H1 (cell line): ENCODE measurements at regions not wholly inside any gene's neighbourhood (a gene's known extent, or its start where the extent isn't known, plus 50 kb on each side); places are given as distances from the start of the nearest gene placed in this dataset.

Source experiments
- CTCF ChIA-PET: fragments of 300-600 bp; sonication (Branson Sonifier 250); formaldehyde crosslinking; loops from one replicate; lab custom pipeline; 2021; ENCODE audit not compliant: partially characterized antibody; lab: Charles Lee
- POLR2A ChIA-PET: fragments of 300-600 bp; sonication (Branson Sonifier 250); formaldehyde crosslinking; loops from one replicate; lab custom pipeline; 2021; ENCODE audit warnings: inconsistent platforms; ENCODE audit not compliant: partially characterized antibody; lab: Charles Lee
- DNase-seq, 2 experiments: peaks; one replicate each; pipeline versions ENCODE4 v3.0.0 to v3.0.0-alpha.2; 2010 to 2022; ENCODE audit warnings: low spot score in 2 of 2, low read depth in 1 of 2, mixed read lengths in 1 of 2
- FAIRE-seq: peaks from 2 replicates; lab custom pipeline; 2011; peaks lifted over from hg19 to GRCh38; lab: Jason Lieb, UNC
- H2AFZ ChIP-seq: 2 replicates; pipeline ENCODE4 v1.8.1; 2012; ENCODE audit warnings: low read length, inconsistent platforms
- H2AK5ac ChIP-seq: 2 replicates; pipeline ENCODE4 v1.6.1; 2013; ENCODE audit warnings: low read depth, low read length
- H2BK120ac ChIP-seq: replicated peaks from 2 replicates; pipeline ENCODE3; 2013; ENCODE audit warnings: low read depth, low read length, inconsistent platforms
- H2BK12ac ChIP-seq: 2 replicates; pipeline ENCODE4 v1.6.1; 2013; ENCODE audit warnings: low read depth, low read length
- H2BK15ac ChIP-seq: 2 replicates; pipeline ENCODE4 v1.6.1; 2013; ENCODE audit warnings: low read length
- H2BK20ac ChIP-seq: 2 replicates; pipeline ENCODE4 v1.6.1; 2013; ENCODE audit warnings: low read length
- H2BK5ac ChIP-seq: 2 replicates; pipeline ENCODE4 v1.6.1; 2013; ENCODE audit warnings: low read depth, low read length
- H3K14ac ChIP-seq: 2 replicates; pipeline ENCODE4 v1.6.1; 2013; ENCODE audit warnings: inconsistent platforms; ENCODE audit not compliant: insufficient read length
- H3K18ac ChIP-seq: 2 replicates; pipeline ENCODE4 v1.6.1; 2013; ENCODE audit warnings: low read length; ENCODE audit errors: extremely low read depth
- H3K23ac ChIP-seq: 2 replicates; pipeline ENCODE4 v1.6.1; 2013; ENCODE audit warnings: inconsistent platforms; ENCODE audit not compliant: insufficient read length
- H3K23me2 ChIP-seq: 2 replicates; pipeline ENCODE4 v1.6.1; 2013; ENCODE audit warnings: low read depth, low read length
- H3K27ac ChIP-seq: 2 replicates; pipeline ENCODE4 v1.6.1; 2011; ENCODE audit warnings: low read depth, low read length, inconsistent platforms
- H3K27me3 ChIP-seq, 4 experiments: replicated peaks in 1 of 4; 1 replicate in 1 of 4; 2 replicates in 3 of 4; pipeline versions ENCODE4 v1.6.1 to v1.8.1; 2011 to 2013; ENCODE audit warnings: low read length in 3 of 4, mild to moderate bottlenecking in 3 of 4, inconsistent platforms in 2 of 4, mixed read lengths in 2 of 4, moderate library complexity in 1 of 4; ENCODE audit not compliant: control insufficient read depth in 3 of 4, insufficient read depth in 3 of 4; ENCODE audit errors: extremely low read depth in 1 of 4
- H3K36me3 ChIP-seq, 4 experiments: 2 replicates each; pipeline versions ENCODE4 v1.6.1 to v1.8.1; 2011 to 2013; ENCODE audit warnings: mild to moderate bottlenecking in 4 of 4, low read length in 3 of 4, moderate library complexity in 2 of 4, control low read depth in 1 of 4, inconsistent platforms in 1 of 4; ENCODE audit not compliant: insufficient read depth in 4 of 4, control insufficient read depth in 2 of 4
- H3K4ac ChIP-seq: replicated peaks from 2 replicates; pipeline ENCODE3; 2013; ENCODE audit warnings: low read length, low read depth, mixed read lengths, inconsistent platforms; ENCODE audit not compliant: insufficient read length
- H3K4me1 ChIP-seq, 4 experiments: replicated peaks in 1 of 4; 1 replicate in 1 of 4; 2 replicates in 3 of 4; pipeline versions ENCODE4 v1.6.1 to v1.8.1; 2011 to 2013; ENCODE audit warnings: low read length in 3 of 4, inconsistent platforms in 2 of 4, mixed read lengths in 1 of 4; ENCODE audit not compliant: insufficient read depth in 4 of 4, control insufficient read depth in 3 of 4
- H3K4me2 ChIP-seq, 2 experiments: 2 replicates each; pipeline versions ENCODE4 v1.6.1 to v1.8.1; 2011 to 2013; ENCODE audit warnings: low read depth in 2 of 2, low read length in 2 of 2, control low read depth in 1 of 2, inconsistent platforms in 1 of 2, mild to moderate bottlenecking in 1 of 2; ENCODE audit not compliant: insufficient read depth in 1 of 2
- H3K4me3 ChIP-seq, 4 experiments: fragments of 200-600, 300-600 bp in 1 of 4; sonication (generic), shearing (Covaris generic), sonication (Bioruptor Twin) in 1 of 4; 2 replicates each; pipeline versions ENCODE4 v1.5.1 to v1.8.1; 2011 to 2016; ENCODE audit warnings: low read length in 4 of 4, low read depth in 3 of 4, control low read depth in 2 of 4, inconsistent platforms in 2 of 4, mild to moderate bottlenecking in 2 of 4, mixed read lengths in 1 of 4, moderate library complexity in 1 of 4; ENCODE audit not compliant: insufficient read depth in 2 of 4; ENCODE audit errors: extremely low read depth in 1 of 4
- H3K56ac ChIP-seq: replicated peaks from 2 replicates; pipeline ENCODE3; 2013; ENCODE audit warnings: low read depth, mild to moderate bottlenecking, mixed read lengths, low read length, inconsistent platforms; ENCODE audit not compliant: insufficient read length
- H3K79me1 ChIP-seq: 2 replicates; pipeline ENCODE4 v1.6.1; 2013; ENCODE audit warnings: low read depth, low read length, control low read depth
- H3K79me2 ChIP-seq, 2 experiments: 2 replicates each; pipeline versions ENCODE4 v1.6.1 to v1.8.1; 2012 to 2013; ENCODE audit warnings: low read length in 2 of 2, mild to moderate bottlenecking in 2 of 2, inconsistent platforms in 1 of 2; ENCODE audit not compliant: insufficient read depth in 2 of 2, control insufficient read depth in 1 of 2
- H3K9ac ChIP-seq, 4 experiments: replicated peaks in 1 of 4; 1 replicate in 1 of 4; 2 replicates in 3 of 4; pipeline versions ENCODE4 v1.6.1 to v1.8.1; 2011 to 2013; ENCODE audit warnings: low read depth in 3 of 4, low read length in 3 of 4, control low read depth in 2 of 4, mild to moderate bottlenecking in 2 of 4, moderate library complexity in 2 of 4, inconsistent platforms in 1 of 4; ENCODE audit errors: extremely low read depth in 1 of 4
- H3K9me3 ChIP-seq, 2 experiments: 2 replicates each; pipeline versions ENCODE4 v1.6.1 to v1.8.1; 2012 to 2013; ENCODE audit warnings: mild to moderate bottlenecking in 2 of 2, moderate library complexity in 2 of 2, control low read depth in 1 of 2, inconsistent platforms in 1 of 2, low read depth in 1 of 2, low read length in 1 of 2, mixed read lengths in 1 of 2; ENCODE audit not compliant: insufficient read depth in 2 of 2
- H4K20me1 ChIP-seq, 2 experiments: replicated peaks in 1 of 2; 2 replicates each; pipeline versions ENCODE3 to v1.8.1; 2011 to 2013; ENCODE audit warnings: inconsistent platforms in 2 of 2, low read length in 2 of 2, mild to moderate bottlenecking in 1 of 2; ENCODE audit not compliant: insufficient read depth in 2 of 2, control insufficient read depth in 1 of 2
- H4K5ac ChIP-seq: 2 replicates; pipeline ENCODE4 v1.6.1; 2013; ENCODE audit warnings: low read length, low read depth, mixed read lengths, inconsistent platforms; ENCODE audit not compliant: insufficient read length
- H4K8ac ChIP-seq: 2 replicates; pipeline ENCODE4 v1.8.0; 2013; ENCODE audit warnings: mild to moderate bottlenecking, moderate library complexity, low read length, inconsistent platforms; ENCODE audit not compliant: insufficient read depth; ENCODE audit errors: extremely low read depth
- H4K91ac ChIP-seq: replicated peaks from 2 replicates; pipeline ENCODE3; 2013; ENCODE audit warnings: low read length, mixed read lengths, inconsistent platforms; ENCODE audit not compliant: insufficient read length
- CBX8 ChIP-seq: fragments of 300-800, 300-1000 bp; sonication (generic); IDR thresholded peaks from 2 replicates; pipeline ENCODE4 v1.7.1; 2016; ENCODE audit warnings: low read depth, low read length, borderline replicate concordance
- CTBP2 ChIP-seq: IDR thresholded peaks from 2 replicates; pipeline ENCODE4 v1.7.0; 2011; ENCODE audit warnings: borderline replicate concordance, mild to moderate bottlenecking, moderate library complexity, mixed read lengths, low read length; ENCODE audit not compliant: insufficient read depth, insufficient read length
- FOSL1 ChIP-seq: IDR thresholded peaks from 2 replicates; pipeline ENCODE4 v1.6.1; 2011; ENCODE audit warnings: mild to moderate bottlenecking, low read depth, low read length, moderate library complexity; ENCODE audit not compliant: insufficient read depth
- JUN ChIP-seq: IDR thresholded peaks from 2 replicates; pipeline ENCODE4 v1.6.1; 2011; ENCODE audit warnings: low read depth, mild to moderate bottlenecking, improper control_type of control experiment, low read length
- NANOG ChIP-seq: IDR thresholded peaks from 2 replicates; pipeline ENCODE4 v1.6.1; 2011; ENCODE audit warnings: low read length, low read depth, mild to moderate bottlenecking, inconsistent platforms; ENCODE audit not compliant: insufficient read depth, poor library complexity, severe bottlenecking
- POLR2A ChIP-seq, 2 experiments: IDR thresholded peaks; 1 replicate in 1 of 2; 2 replicates in 1 of 2; pipeline ENCODE4 v1.6.1; 2011; ENCODE audit warnings: low read depth in 2 of 2, low read length in 2 of 2, mild to moderate bottlenecking in 2 of 2; ENCODE audit errors: control extremely low read depth in 1 of 2
- POLR2AphosphoS5 ChIP-seq: IDR thresholded peaks from 2 replicates; pipeline ENCODE4 v1.6.1; 2011; ENCODE audit warnings: low read depth, low read length
- RAD21 ChIP-seq, 2 experiments: IDR thresholded peaks in 1 of 2; conservative IDR thresholded peaks in 1 of 2; 2 replicates each; pipeline ENCODE4 v1.6.1; 2011; ENCODE audit warnings: low read depth in 2 of 2, low read length in 2 of 2, improper control_type of control experiment in 1 of 2, inconsistent platforms in 1 of 2, mild to moderate bottlenecking in 1 of 2, moderate library complexity in 1 of 2
- RNF2 ChIP-seq: fragments of 200-900, 300-1000 bp; sonication (generic); IDR thresholded peaks from 2 replicates; pipeline ENCODE4 v1.7.1; 2016; ENCODE audit warnings: borderline replicate concordance, low read depth, mild to moderate bottlenecking, antibody characterized with exemption, low read length; ENCODE audit not compliant: poor library complexity, severe bottlenecking; ENCODE audit errors: missing control alignments
- SIX5 ChIP-seq: IDR thresholded peaks from 2 replicates; pipeline ENCODE4 v1.6.1; 2011; ENCODE audit warnings: mild to moderate bottlenecking, low read depth, low read length
- SUZ12 ChIP-seq: fragments of 200-600 bp; sonication (generic); IDR thresholded peaks from 2 replicates; pipeline ENCODE4 v1.6.1; 2012; ENCODE audit warnings: mild to moderate bottlenecking, inconsistent platforms, low read length, moderate library complexity, mixed read lengths
- TBP ChIP-seq: IDR thresholded peaks from 2 replicates; pipeline ENCODE4 v1.6.1; 2011; ENCODE audit warnings: low read depth, low read length, improper control_type of control experiment
- YY1 ChIP-seq: IDR thresholded peaks from 2 replicates; pipeline ENCODE4 v1.6.1; 2011; ENCODE audit warnings: low read depth, mild to moderate bottlenecking, low read length
- WGBS, 2 experiments: shearing (Covaris generic) in 1 of 2; methylation state at CpG; one replicate each; pipeline versions ENCODE4 v1.1.6 to v1.1.7; 2013 to 2015; ENCODE audit warnings: low lambda C conversion rate in 2 of 2, mixed read lengths in 2 of 2, inconsistent platforms in 1 of 2, low coverage in 1 of 2, missing lambda C conversion rate in 1 of 2; ENCODE audit not compliant: insufficient replicate concordance in 2 of 2, insufficient coverage in 1 of 2, insufficient read length in 1 of 2; ENCODE audit errors: extremely low coverage in 1 of 2, missing lambda C conversion rate in 1 of 2; 5-methylcytosine and 5-hydroxymethylcytosine counted together

- no peak overlapping the region for H3K18ac ChIP-seq
- no peaks in the 10 kb centered on the region for H3K79me1 ChIP-seq
- no peak overlapping the region for H3K23ac ChIP-seq
- no peak overlapping the region for H3K27ac ChIP-seq
- H3K9me3 ChIP-seq, result no peaks in the 10 kb centered on the region
- WGBS, 2 experiments, result 86% methylated on average over 1 of the region's 1 CpG; no CpG with 5 or more reads in 1 of the 2 experiments
- no peak overlapping the region for H3K4me2 ChIP-seq
- no peak overlapping the region for H4K91ac ChIP-seq
- H3K4me3 ChIP-seq, result no peak overlapping the region
- H3K36me3 ChIP-seq, result no peaks in the 10 kb centered on the region
- no peak for FAIRE-seq
- no peak overlapping the region for H2BK120ac ChIP-seq
- CTCF ChIA-PET, result no interaction called here
- H3K56ac ChIP-seq, result no peak overlapping the region
- H2AFZ ChIP-seq, result no peak overlapping the region
- no peak overlapping the region for H4K5ac ChIP-seq
- H3K27me3 ChIP-seq, result no peaks in the 10 kb centered on the region
- no peak overlapping the region for H2BK5ac ChIP-seq
- H3K4me1 ChIP-seq, result no peaks in the 10 kb centered on the region
- no peak overlapping the region for H2AK5ac ChIP-seq
- POLR2A ChIA-PET, result no interaction called here
- H3K23me2 ChIP-seq, result no peaks in the 10 kb centered on the region
- no peak overlapping the region for H4K8ac ChIP-seq
- no peak overlapping the region for H2BK12ac ChIP-seq
- no peak for DNase-seq
- no peak for TF ChIP-seq SIX5
- no peak for TF ChIP-seq FOSL1
- no peak for TF ChIP-seq RNF2
- TF ChIP-seq JUN, result no peak
- TF ChIP-seq CBX8, result no peak
- no peak for TF ChIP-seq NANOG
- TF ChIP-seq YY1, result no peak
- TF ChIP-seq SUZ12, result no peak
- TF ChIP-seq TBP, result no peak
- no peak for TF ChIP-seq POLR2A (IDR thresholded peaks at IDR 0.05; ENCODE audit: control extremely low read depth in 1 of 2, low read depth in 2 of 2, low read length in 2 of 2)
- TF ChIP-seq CTBP2, result no peak
- TF ChIP-seq POLR2AphosphoS5, result no peak
- no peak for TF ChIP-seq RAD21 (IDR thresholded peaks at IDR 0.05 in 1 of 2, conservative IDR thresholded peaks at IDR 0.05 in 1 of 2; ENCODE audit: low read depth in 2 of 2, low read length in 2 of 2)
- TF ChIP-seq, all 59 proteins: peak for 0
- H2BK15ac ChIP-seq, result no peak overlapping the region
- H3K9ac ChIP-seq, result no peak overlapping the region
- no peaks in the 10 kb centered on the region for H3K79me2 ChIP-seq
- no peak overlapping the region for H3K4ac ChIP-seq
- H4K20me1 ChIP-seq, result no peaks in the 10 kb centered on the region
- H2BK20ac ChIP-seq, result no peak overlapping the region
- no peak overlapping the region for H3K14ac ChIP-seq
Observed at GRCh38 chrX:87391742-87392141, 125.9 kb upstream of the KLHL4 start.
